ENCODE measurements at regions not wholly inside any gene's neighbourhood (a gene's known extent, or its start where the extent isn't known, plus 50 kb on each side); places are given as distances from the start of the nearest gene placed in this dataset.

DNA sequence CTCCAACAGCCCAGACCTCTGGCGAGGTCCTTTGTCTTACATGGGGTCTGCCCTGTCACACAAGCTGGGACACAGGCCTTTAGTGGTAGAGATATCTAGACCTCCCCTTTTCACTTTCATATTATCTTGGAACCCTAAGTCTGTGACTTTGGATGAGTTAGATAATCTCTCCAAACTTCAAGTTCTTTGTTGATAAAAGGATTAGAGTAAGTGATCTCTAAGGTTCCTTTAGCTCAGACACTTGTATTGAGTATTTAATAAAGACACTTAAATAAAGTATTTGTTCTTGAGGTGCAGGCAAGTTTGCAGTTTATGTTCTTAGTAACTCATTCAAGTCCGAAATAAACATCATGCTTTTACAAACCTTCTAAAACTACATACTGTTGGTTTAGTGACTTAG is 459.6 kb downstream of the SHQ1 start:
- no peak for DNase-seq

DNA sequence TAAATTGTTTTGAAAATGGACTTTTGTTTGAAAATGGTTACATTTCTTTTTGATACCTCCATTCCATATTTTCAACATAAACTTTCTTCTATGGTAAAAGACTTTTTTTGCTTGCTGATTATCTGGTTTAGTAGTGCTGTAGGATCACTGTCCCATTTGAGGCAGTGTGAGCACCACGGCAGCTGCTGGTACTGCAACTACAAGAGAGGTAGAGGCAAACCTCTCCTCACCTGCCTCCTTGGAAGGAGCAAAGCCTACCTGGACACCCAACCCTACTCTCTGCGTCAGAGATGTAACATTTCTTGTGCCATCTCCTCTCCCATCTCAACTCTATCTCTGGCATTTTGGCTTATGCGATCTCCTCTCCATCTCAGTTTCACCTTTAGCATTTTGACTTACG is 460.1 kb downstream of the SHQ1 start:
- DNase-seq, result no peak

DNA sequence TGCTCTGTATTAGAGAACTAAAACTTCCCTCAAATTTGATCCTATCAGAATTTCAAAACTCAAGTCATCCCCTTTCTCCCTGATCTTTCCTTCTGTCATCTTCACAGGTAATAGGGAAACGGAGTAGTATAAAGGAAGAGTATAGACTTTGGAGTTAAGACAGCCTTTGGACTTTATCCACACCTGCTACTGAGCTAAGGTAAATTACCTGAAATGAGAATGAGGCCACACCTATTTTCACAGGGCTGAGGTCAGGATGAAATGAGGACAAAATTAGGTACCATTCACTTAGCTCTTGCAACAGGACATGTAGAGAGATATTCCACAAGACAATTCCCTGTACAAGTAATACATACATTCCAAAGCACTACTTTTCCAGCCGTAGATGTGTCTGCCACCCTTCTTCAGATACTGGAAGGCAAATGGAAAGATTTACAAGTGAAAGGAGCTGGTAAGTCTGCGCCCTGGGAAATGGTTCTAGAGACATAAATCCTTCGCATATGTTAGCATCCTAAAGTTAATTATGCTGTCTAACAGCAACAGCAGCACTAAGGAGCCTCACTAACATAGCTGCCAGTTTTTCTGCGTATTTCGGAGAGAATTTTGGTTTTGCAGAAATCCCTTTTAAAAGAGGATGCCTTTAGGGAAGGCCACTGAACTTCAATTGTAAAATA is 461.8 kb downstream of the SHQ1 start:
- DNase-seq, result no peak

DNA sequence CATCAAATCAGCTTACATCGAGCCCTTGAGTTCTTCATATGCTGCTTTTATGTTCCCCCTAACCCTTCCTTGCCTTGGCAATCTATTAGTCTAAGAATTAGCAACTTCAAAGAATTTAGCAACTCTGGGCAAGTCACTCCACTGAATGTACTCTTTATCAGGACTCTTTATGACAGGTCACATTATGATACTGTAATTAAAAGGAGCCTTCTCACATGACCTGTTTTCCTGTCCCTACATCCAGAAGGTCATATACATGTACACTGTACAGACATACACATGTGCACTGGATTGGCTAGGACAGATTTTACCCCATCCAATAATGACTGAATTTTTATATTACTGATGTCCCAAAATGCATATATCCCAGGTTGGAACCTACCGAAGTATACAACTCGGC is 463.1 kb downstream of the SHQ1 start:
- no peak for DNase-seq

DNA sequence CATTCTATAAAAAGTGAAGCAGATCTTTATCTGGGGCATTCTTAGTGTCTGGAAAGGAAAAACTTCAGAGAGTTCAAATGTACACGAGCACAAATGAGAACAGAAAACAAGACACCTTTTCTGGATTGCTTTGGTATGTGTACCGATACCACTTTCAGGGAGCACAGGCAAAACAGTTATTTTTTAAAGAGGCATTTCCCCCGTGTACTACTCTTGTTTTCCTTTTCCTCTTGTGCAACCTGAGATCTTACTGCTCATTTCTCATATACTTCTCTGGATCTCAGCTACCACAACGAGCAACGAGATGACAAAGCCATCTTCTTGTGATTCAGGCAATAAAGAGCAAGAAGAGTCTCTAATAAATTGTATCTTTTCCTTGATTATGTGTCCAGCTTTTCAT is 463.6 kb downstream of the SHQ1 start:
- DNase-seq, result no peak

DNA sequence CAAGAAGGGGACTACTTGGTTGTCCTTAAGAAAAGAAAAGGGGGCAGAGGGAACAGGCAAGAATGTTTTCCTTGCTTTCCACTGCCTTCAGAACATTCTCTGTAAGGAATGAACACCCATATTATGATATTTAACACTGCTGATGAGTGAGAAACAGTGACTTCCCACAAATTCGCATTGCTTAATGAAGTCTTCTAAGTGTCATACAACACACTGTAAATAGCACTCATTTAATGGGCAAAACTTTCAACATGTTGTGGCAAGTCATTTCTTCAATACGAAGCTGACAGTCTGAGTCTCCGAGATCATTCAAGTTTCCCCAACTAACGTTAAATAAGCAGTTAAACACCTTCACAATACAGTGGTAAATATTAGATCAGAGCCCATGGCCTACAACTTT is 464.4 kb downstream of the SHQ1 start:
- no peak for DNase-seq

DNA sequence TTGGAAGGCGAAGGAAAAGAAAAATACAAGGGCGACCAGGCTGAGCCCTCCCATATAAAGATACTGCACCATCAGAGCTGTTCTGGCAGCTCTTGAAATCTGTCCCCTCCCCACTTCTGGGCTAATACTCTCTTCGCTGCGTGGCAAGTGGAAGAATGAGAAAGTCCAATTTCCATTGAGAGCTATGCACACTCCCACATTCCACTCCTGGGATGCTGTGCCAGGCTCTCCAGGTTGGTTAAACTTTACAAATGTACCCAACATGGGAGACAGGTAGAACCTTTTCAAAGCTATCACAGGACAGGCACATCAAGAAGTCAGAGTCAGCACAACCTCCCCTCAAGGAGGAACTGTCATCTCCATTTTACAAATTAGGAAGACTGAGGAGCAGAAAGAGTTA is 465.0 kb downstream of the SHQ1 start:
- DNase-seq, result no peak

DNA sequence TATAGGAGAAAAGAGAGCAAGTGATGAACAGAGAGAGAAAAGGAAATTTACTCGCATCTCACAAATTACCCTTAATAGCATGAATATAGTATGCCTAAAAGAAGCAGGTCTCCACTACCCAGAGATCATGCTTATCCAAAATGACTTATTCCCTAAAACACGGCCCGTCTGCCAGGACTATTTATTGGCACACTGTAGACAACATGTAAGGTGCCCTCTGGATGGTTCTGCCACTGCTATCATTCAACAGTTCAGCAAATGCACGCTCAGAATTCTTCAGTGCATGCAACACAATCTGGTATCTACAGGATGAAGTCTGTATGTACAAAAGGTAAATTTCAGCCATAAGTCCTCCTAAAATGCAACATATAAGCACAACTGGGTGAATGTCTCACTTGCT is 465.8 kb downstream of the SHQ1 start:
- no peak for DNase-seq

DNA sequence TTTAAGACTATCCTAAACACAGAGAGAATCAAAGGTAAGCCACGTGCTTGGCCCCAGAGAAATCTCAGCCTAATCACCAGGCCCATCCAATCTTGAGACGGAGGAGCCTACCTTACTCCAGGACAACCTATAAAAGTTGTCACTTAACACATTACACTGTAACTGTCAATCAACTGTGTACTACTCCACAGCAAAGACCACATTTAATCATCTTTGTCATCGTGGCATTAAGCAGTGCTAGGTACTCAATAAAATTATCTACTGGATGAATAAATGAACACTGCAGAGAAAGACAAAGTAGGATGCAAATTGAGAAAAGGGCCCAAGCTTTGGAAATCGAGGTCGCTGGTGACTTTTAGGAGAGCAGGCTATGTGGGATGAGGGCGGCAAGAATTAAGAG is 466.7 kb downstream of the SHQ1 start:
- DNase-seq, result no peak

DNA sequence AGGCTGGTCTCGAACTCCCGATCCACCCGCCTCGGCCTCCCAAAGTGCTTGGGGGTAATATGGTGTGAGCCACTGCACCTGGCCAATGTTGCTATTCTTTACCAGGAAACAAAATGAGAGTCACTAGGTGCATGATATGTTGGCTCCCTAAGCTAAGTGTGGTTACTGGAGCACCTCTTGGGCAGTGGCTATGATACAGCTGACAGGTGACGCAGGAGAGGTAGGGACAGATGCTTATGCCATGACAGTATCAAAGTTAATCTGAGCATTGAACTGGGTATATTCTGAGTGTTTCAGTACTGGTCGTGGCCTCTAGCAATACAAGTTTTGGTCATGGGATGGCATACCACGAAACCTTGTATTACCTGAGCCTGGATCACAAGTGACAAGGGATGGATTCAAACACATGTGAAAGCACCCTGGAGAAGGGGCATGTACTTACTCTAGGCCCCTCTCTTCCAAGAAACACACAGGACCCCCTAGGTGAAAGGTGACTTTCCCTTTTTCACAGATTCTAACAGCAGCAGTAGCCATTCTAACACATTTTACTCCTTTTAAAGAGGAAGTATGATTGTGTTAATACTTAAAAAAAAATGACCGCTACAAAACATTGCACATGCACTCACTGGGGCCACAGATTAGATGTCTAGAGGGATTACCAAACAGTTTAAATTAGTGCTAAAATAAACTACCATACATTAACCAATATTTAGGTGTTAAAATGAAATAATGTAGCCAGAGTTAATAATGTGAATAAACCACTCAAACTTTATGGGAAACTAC is 467.3 kb downstream of the SHQ1 start:
- no peak for DNase-seq

DNA sequence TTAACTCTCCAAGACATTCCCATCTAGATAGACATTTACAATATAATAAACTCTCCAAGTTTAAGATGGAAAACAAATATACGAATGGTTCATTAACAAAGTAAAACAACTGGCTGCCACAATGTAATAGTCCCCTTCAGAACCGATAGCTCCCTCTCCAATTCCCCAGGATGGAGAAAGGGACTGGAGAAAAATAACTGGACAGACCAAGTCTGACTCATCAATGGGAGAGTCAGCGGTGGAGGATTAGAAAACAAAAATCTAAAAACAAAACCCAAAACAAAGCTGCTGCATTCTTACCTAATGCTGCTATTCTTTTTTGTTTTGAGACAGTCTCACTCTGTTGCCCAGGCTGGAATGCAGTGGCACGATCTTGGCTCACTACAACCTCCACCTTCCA is 468.1 kb downstream of the SHQ1 start:
- no peak for DNase-seq

DNA sequence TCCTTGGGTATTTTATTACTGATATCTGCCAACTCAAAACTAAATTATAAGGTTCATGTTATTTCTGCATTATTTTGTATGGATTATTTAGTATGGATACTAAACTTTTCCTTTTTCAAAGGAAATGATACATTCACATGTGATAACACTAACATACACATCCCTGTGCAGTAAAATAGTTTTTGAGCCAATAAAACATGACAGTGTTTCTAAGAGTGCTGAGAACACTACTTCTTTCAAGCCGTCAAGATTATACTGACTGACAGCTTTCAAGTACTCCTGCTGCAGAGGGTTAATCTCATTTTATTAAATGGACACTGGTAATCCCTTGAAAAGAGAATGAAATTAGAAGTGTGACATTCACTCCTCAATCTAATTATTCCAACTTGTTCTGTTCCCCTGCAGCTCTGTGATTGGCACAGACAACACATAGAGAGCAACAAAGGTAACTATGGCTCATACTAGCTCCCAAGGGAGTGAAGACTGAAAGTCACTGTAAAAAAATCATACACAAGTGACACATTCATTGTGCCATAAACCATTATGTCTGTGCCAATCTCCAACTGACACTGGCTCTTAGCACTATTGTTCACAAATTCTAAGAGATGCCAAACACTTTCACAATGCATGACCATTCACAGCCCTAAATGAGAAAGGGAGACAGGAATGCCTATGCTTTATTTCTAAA is 468.6 kb downstream of the SHQ1 start:
- DNase-seq, result no peak

DNA sequence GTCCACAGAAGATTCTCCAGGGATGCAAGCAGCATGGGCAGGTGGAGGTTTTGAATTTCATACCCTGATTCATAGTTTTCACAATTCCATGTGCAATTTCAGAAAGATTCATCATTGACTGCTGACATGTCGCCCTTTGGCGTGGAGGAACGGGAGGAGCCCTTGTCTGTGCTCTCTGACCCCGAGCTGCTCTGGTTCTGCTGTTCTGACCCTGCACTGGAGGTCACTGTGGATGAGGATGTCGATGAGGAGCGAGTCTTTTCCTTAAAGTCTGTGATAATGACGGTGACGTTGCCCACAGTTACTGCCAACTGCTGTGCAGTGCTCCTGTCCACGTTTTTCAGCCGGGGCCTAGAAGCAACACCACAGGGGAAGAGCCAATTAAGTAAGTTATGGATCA is 470.0 kb downstream of the SHQ1 start:
- DNase-seq, result no peak

DNA sequence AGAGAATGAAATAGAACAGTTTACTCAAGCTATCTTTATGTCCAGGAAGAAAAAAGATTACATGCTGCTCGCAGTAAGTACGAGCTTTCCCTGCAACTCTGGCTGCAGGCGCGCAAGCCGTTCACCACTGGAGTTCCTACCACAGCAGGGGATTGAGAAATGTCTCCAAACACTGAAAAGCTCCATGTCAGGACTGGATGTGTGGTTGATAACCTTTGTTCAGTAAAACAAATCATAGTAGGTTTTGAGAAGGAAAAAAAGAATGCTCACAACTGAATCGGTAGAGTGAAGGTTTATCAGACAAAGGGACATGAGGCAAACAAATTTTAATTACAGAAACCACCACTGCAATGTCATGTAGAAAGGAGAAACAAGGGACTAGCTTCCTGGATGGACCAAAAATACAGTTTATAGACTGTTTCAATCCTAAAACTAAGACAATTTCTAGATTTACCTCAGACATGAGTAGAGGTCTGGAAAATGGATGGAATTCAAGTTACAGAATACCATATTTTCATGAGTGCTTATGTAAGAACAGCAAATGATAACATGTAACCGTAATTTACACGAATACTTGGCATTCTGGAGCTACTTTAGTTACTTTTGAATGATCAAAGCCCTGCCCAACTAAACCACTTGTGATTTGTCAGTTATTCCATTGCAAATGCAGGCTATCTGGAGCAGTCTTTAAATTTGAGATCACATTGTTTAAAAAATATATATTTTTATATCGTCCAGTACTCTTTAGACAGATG is 471.1 kb downstream of the SHQ1 start:
- no peak for DNase-seq

DNA sequence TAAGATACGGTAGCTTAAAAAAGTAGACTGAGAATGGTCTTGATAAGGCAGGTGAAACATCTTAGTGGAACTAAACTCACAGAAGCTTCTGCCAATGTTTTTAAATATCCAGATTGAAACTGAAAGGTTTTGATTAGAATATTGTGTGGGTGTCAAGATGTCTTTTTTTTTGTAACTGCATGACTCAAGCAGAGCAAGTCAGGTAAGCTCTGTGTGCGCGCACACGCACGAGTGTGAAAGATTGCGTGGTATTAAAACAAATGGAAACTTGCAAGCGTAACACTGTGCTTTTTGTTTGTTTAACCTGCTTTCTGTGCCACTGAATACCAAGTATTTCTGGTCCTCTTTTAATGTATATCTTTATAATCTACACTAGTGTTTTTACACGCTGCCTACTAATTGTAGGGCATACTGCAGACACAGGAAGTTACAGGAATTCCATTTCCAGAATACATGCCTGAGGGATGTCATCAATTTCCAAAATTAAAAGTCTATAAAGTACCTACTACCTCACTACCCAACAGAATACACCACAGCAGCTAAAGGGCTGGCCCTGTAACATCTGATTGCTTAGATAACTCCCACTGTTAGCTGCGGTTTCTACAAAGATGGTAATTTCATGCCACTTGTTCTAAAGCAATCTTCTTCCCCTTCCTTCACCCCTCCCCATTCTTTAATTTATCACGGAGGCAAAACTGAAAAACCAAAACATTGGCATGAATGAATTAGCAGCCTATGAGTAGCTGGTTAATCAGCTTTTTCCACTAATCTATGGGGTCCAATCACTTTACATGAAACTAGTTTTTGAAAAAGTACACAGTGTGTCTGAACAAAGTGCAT is 472.8 kb downstream of the SHQ1 start:
- peak; percentile 27 for DNase-seq

DNA sequence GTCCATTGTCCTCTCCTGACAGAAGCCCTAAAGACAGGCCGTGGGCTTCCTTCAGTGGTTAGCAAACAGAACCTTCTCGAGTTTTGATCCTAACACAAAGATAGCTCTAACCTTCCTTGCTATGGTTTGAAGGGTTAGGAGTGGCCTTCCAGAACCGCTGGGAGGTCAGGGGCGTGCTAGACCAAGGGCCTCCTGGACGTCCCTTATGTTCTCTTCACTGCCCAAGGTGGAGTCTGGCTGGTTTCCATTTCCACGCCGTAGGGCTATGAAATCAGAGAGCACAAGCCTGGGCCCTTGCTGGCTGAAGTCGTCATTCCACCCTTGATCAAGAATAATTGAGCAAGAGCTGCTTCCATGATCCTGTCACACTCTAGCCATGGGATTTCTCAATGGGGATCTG is 475.1 kb downstream of the SHQ1 start:
- no peak for DNase-seq

DNA sequence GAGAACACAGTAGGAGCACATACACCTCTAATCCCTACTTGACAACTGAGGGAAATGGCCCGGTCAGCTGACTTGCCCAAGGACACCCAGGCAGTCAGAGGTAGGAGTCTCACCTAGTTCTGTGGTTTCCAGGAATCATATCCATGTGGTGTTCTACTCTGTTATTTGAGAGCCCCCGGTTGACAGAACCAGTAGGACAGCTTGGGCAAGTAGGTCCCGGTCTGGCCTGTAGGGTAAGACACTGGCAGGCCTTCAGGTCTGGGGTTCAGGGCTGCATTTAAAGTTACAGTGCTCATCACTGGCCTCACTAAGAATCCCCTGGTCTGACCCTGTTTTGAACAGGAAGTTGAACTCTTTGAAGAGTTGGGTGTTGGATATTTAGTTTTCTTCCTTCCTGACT is 476.1 kb downstream of the SHQ1 start:
- DNase-seq, result no peak

DNA sequence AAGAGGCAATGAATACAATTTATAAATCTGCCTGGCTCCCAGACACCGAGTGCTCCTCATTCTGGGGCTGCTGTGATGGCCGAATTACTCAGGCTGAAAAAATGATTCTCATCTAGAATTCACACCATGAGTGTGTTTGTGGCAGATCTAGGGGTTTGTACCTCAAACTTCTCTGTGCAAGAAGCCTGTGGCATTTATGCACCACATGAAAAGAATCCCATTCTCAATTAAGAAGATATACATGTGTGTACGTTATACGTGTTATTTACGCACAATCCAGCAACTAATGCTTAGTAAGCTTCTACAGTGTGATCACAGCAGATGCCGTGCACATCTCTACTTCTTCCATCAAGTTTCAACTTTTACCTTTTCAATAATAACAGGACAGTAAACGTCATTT is 476.8 kb downstream of the SHQ1 start:
- DNase-seq, result no peak

DNA sequence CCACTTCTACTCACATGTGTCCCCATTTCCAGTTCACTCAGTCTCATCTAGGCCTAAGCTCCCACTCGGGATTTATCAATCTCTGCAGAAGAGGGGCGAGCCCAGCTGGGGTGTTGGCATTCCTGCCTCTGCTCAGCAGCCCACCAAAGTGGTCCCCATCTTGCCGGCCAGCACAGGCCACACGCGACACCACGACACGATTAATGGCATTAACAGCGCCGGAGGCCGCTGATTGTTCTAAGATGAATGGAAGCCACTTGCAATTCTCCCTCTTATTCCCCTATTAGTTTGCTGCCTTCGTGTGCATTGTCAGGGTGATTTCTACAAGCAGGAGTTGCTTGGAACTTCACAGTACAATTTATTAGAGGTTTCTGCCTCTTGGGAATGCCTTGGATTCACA is 477.3 kb downstream of the SHQ1 start:
- no peak for DNase-seq

DNA sequence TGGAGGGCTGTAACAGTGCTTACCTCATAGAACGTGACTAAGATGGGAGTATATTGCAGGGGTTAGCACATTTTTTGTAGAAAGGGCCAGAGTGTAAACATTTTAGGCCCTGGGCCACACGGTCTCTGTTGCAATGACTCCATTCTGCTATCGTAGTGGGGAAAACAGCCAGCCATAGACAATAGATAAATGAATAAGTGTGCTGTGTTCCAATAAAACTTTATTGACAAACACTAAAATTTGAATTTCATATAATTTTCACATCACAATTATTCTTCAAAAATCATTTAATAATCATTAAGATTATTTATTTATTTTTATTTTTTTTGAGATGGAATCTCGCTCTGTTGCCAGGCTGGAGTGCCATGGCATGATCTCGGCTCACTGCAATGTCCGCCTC is 478.6 kb downstream of the SHQ1 start:
- no peak for DNase-seq

DNA sequence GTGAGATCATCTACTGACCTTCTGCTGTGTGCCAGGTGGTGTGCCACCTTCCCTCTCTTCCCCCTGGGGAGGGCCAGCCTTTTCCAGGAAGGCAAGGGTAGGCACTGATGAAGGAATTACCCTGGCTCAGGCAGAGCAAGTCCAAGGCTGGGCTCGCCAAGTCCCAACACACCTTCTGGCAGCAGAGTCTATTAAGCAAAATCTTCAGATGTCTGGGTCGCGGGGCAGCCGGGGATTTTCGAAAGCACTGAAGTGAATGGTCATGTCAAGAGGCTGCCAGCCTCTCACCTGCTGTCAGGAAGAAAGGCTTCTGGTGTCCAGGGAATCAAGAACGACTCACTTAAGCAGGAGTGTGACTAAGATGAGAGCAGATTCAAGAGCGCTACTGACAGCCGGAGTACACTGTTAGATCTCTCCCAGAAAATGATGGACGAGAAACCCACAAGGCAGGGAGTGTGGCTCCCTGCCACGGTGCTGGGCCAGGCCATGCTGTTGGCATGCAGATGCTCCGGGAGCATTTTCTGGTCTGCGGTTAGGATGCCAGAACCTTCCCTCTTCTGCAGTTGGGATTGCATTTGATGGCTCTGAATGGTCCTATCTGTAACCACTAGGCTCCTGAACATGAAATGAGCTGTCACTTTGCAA is 479.8 kb downstream of the SHQ1 start:
- DNase-seq, result no peak

DNA sequence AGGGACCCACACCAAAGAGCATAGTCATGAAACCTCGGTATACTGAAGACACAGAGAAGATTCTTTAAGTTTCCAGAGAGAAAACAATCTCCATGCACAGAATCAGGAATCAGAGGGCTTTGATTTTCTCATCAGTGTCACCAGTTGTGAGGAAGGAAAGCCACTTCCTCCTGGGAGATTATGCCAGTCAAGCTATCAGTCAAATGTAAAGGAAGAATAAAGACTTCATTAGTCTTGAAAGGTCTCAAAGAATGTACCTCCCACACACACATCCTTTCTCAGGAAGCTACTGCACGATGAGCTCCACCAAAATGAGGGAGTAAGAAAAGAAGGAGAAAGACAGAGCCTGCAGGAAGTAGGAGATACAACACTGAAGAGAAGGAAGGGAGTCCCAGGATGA is 486.3 kb downstream of the SHQ1 start:
- no peak for DNase-seq

All from CD4-positive, alpha-beta T cell treated with Interleukin-17A for 4 hours (primary cell).